ENCODE measurements at regions not wholly inside any gene's neighbourhood (a gene's known extent, or its start where the extent isn't known, plus 50 kb on each side); places are given as distances from the start of the nearest gene placed in this dataset.

DNA sequence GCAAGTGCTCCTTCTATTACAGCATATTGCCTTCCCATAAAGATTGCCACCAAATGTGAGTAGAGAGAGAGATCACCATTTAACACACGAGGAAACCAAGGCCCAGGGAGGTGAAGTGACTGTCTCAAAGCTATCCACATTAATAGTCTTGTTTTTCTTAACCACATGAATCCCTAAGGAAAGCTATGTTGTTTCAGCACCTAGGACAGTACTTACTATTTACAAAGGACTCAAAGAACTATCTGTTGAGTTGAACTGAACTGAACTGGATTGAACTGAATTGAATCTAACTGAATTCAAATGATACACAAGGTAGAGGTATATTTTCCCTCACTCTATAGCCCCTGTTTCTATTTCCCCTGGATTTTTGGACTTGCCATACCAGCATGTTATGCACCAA, 430.4 kb downstream of the CAAP1 start (continued):
- TF ChIP-seq, protein P1, sequence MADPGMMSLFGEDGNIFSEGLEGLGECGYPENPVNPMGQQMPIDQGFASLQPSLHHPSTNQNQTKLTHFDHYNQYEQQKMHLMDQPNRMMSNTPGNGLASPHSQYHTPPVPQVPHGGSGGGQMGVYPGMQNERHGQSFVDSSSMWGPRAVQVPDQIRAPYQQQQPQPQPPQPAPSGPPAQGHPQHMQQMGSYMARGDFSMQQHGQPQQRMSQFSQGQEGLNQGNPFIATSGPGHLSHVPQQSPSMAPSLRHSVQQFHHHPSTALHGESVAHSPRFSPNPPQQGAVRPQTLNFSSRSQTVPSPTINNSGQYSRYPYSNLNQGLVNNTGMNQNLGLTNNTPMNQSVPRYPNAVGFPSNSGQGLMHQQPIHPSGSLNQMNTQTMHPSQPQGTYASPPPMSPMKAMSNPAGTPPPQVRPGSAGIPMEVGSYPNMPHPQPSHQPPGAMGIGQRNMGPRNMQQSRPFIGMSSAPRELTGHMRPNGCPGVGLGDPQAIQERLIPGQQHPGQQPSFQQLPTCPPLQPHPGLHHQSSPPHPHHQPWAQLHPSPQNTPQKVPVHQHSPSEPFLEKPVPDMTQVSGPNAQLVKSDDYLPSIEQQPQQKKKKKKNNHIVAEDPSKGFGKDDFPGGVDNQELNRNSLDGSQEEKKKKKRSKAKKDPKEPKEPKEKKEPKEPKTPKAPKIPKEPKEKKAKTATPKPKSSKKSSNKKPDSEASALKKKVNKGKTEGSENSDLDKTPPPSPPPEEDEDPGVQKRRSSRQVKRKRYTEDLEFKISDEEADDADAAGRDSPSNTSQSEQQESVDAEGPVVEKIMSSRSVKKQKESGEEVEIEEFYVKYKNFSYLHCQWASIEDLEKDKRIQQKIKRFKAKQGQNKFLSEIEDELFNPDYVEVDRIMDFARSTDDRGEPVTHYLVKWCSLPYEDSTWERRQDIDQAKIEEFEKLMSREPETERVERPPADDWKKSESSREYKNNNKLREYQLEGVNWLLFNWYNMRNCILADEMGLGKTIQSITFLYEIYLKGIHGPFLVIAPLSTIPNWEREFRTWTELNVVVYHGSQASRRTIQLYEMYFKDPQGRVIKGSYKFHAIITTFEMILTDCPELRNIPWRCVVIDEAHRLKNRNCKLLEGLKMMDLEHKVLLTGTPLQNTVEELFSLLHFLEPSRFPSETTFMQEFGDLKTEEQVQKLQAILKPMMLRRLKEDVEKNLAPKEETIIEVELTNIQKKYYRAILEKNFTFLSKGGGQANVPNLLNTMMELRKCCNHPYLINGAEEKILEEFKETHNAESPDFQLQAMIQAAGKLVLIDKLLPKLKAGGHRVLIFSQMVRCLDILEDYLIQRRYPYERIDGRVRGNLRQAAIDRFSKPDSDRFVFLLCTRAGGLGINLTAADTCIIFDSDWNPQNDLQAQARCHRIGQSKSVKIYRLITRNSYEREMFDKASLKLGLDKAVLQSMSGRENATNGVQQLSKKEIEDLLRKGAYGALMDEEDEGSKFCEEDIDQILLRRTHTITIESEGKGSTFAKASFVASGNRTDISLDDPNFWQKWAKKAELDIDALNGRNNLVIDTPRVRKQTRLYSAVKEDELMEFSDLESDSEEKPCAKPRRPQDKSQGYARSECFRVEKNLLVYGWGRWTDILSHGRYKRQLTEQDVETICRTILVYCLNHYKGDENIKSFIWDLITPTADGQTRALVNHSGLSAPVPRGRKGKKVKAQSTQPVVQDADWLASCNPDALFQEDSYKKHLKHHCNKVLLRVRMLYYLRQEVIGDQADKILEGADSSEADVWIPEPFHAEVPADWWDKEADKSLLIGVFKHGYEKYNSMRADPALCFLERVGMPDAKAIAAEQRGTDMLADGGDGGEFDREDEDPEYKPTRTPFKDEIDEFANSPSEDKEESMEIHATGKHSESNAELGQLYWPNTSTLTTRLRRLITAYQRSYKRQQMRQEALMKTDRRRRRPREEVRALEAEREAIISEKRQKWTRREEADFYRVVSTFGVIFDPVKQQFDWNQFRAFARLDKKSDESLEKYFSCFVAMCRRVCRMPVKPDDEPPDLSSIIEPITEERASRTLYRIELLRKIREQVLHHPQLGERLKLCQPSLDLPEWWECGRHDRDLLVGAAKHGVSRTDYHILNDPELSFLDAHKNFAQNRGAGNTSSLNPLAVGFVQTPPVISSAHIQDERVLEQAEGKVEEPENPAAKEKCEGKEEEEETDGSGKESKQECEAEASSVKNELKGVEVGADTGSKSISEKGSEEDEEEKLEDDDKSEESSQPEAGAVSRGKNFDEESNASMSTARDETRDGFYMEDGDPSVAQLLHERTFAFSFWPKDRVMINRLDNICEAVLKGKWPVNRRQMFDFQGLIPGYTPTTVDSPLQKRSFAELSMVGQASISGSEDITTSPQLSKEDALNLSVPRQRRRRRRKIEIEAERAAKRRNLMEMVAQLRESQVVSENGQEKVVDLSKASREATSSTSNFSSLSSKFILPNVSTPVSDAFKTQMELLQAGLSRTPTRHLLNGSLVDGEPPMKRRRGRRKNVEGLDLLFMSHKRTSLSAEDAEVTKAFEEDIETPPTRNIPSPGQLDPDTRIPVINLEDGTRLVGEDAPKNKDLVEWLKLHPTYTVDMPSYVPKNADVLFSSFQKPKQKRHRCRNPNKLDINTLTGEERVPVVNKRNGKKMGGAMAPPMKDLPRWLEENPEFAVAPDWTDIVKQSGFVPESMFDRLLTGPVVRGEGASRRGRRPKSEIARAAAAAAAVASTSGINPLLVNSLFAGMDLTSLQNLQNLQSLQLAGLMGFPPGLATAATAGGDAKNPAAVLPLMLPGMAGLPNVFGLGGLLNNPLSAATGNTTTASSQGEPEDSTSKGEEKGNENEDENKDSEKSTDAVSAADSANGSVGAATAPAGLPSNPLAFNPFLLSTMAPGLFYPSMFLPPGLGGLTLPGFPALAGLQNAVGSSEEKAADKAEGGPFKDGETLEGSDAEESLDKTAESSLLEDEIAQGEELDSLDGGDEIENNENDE (IDR thresholded peaks at IDR 0.05; ENCODE audit: insufficient replicate concordance, low read length) = no peak
- TF ChIP-seq ATF3 (IDR thresholded peaks at IDR 0.05; ENCODE audit: insufficient read depth, low read depth, low read length) = no peak
- no peak for TF ChIP-seq GABPA (IDR thresholded peaks at IDR 0.05; ENCODE audit: borderline replicate concordance, insufficient read depth, low read length)
- TF ChIP-seq RXRA (IDR thresholded peaks at IDR 0.05; ENCODE audit: insufficient read depth, low read depth, low read length) = no peak
- no peak for TF ChIP-seq BACH1 (IDR thresholded peaks at IDR 0.05; ENCODE audit: low read length)
- no peak for TF ChIP-seq SIRT6 (IDR thresholded peaks at IDR 0.05; ENCODE audit: low read length)
- TF ChIP-seq SP4 (IDR thresholded peaks at IDR 0.05; ENCODE audit: low read length) = no peak
- no peak for TF ChIP-seq SRF (IDR thresholded peaks at IDR 0.05; ENCODE audit: low read depth, low read length)
- no peak for TF ChIP-seq BCL11A (IDR thresholded peaks at IDR 0.05; ENCODE audit: low read depth in 2 of 2, low read length in 2 of 2)
- no peak for TF ChIP-seq SIX5 (IDR thresholded peaks at IDR 0.05; ENCODE audit: low read depth, low read length)
